Endodermal cell (in vitro differentiated cells): ENCODE measurements at regions not wholly inside any gene's neighbourhood (a gene's known extent, or its start where the extent isn't known, plus 50 kb on each side); places are given as distances from the start of the nearest gene placed in this dataset.

Experiments used
- DNase-seq: peaks from one replicate; pipeline ENCODE4 v3.0.0-alpha.2; 2017
- H3K27ac ChIP-seq: 2 replicates; pipeline ENCODE4 v1.5.1; 2013; ENCODE audit warnings: mild to moderate bottlenecking, low read depth, low read length, moderate library complexity
- H3K27me3 ChIP-seq: 2 replicates; pipeline ENCODE4 v1.6.1; 2013; ENCODE audit warnings: mild to moderate bottlenecking, low read length, moderate library complexity; ENCODE audit not compliant: insufficient read depth, control insufficient read depth, poor library complexity, severe bottlenecking
- H3K36me3 ChIP-seq: 2 replicates; pipeline ENCODE4 v1.7.0; 2013; ENCODE audit warnings: mild to moderate bottlenecking, low read length, moderate library complexity; ENCODE audit not compliant: control insufficient read depth, insufficient read depth
- H3K4me1 ChIP-seq: one replicate; pipeline ENCODE4 v1.7.0; 2013; ENCODE audit warnings: low read length; ENCODE audit not compliant: control insufficient read depth, insufficient read depth
- H3K4me3 ChIP-seq: 2 replicates; pipeline ENCODE4 v1.5.1; 2013; ENCODE audit warnings: mild to moderate bottlenecking, low read length, moderate library complexity
- H3K9ac ChIP-seq: 2 replicates; pipeline ENCODE4 v1.6.1; 2013; ENCODE audit warnings: mild to moderate bottlenecking, low read length, moderate library complexity; ENCODE audit not compliant: poor library complexity, severe bottlenecking; ENCODE audit errors: extremely low read depth
- H3K9me3 ChIP-seq: 2 replicates; pipeline ENCODE4 v1.6.1; 2013; ENCODE audit warnings: mild to moderate bottlenecking, low read length, moderate library complexity; ENCODE audit not compliant: control insufficient read depth
- H3K27ac Mint-ChIP-seq: 2 replicates; pipeline ENCODE4 v1.8.0; 2020; ENCODE audit warnings: mixed read lengths
- H3K27me3 Mint-ChIP-seq: 2 replicates; pipeline ENCODE4 v1.8.0; 2021; ENCODE audit warnings: mild to moderate bottlenecking, mixed read lengths; ENCODE audit not compliant: insufficient read depth
- H3K36me3 Mint-ChIP-seq: 2 replicates; pipeline ENCODE4 v1.8.0; 2020; ENCODE audit warnings: low read depth, mixed read lengths
- H3K4me1 Mint-ChIP-seq: 2 replicates; pipeline ENCODE4 v1.8.0; 2020; ENCODE audit warnings: mixed read lengths
- H3K4me3 Mint-ChIP-seq: 2 replicates; pipeline ENCODE4 v1.8.0; 2020; ENCODE audit warnings: mild to moderate bottlenecking, moderate library complexity, mixed read lengths
- H3K9me3 Mint-ChIP-seq: 2 replicates; pipeline ENCODE4 v1.8.0; 2020; ENCODE audit warnings: mild to moderate bottlenecking, mixed read lengths
- WGBS, 2 experiments: methylation state at CpG; one replicate each; pipeline versions ENCODE4 v1.1.5 to v1.1.7; 2013; ENCODE audit warnings: missing lambda C conversion rate in 2 of 2, mixed read lengths in 1 of 2; ENCODE audit not compliant: insufficient coverage in 1 of 2, insufficient read length in 1 of 2; 5-methylcytosine and 5-hydroxymethylcytosine counted together
- TF ChIP-seq, protein P1 (sequence below): fragments of 200-600 bp; sonication (generic); conservative IDR thresholded peaks from 2 replicates; pipeline ENCODE4 v1.5.0; 2021; ENCODE audit warnings: antibody characterized with exemption, mild to moderate bottlenecking

DNA sequence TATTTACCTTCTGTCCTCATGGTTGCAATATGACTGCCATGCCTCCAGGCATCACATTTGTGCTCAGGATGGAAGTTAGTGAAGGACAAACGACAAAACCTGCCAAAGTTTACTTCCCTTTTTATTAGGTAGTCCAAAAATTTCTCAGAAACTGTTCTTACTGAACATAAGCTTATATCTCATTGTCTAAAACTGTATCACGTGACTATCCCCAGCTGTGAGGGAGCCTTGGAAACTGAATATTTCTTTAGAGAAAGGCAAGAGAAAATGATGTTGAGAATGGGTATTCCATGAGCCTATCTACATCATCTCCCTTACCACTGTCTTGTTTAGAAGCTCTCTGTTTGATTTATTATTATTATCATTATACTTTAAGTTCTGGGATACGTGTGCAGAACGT is 169.1 kb upstream of the ADRA1D start:
- TF ChIP-seq, protein P1, sequence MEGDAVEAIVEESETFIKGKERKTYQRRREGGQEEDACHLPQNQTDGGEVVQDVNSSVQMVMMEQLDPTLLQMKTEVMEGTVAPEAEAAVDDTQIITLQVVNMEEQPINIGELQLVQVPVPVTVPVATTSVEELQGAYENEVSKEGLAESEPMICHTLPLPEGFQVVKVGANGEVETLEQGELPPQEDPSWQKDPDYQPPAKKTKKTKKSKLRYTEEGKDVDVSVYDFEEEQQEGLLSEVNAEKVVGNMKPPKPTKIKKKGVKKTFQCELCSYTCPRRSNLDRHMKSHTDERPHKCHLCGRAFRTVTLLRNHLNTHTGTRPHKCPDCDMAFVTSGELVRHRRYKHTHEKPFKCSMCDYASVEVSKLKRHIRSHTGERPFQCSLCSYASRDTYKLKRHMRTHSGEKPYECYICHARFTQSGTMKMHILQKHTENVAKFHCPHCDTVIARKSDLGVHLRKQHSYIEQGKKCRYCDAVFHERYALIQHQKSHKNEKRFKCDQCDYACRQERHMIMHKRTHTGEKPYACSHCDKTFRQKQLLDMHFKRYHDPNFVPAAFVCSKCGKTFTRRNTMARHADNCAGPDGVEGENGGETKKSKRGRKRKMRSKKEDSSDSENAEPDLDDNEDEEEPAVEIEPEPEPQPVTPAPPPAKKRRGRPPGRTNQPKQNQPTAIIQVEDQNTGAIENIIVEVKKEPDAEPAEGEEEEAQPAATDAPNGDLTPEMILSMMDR = no peak
- H3K36me3 ChIP-seq = no peaks in the 10 kb centered on the region
- peaks cover 2% of the 10 kb centered on the region for H3K27me3 Mint-ChIP-seq
- H3K27ac ChIP-seq = no peak overlapping the region
- no peak for DNase-seq
- H3K36me3 Mint-ChIP-seq = no peaks in the 10 kb centered on the region
- no peaks in the 10 kb centered on the region for H3K4me1 Mint-ChIP-seq
- H3K9me3 ChIP-seq = no peaks in the 10 kb centered on the region
- H3K4me3 Mint-ChIP-seq = no peak overlapping the region
- no peak overlapping the region for H3K9ac ChIP-seq
- H3K4me1 ChIP-seq = no peaks in the 10 kb centered on the region
- peaks cover 8% of the 10 kb centered on the region for H3K27me3 ChIP-seq
- 84 to 100% methylated on average over 1 to 4 of the region's 4 CpGs for WGBS, 2 experiments
- H3K9me3 Mint-ChIP-seq = peaks cover 21% of the 10 kb centered on the region
- no peak overlapping the region for H3K4me3 ChIP-seq
- H3K27ac Mint-ChIP-seq = no peak overlapping the region

DNA sequence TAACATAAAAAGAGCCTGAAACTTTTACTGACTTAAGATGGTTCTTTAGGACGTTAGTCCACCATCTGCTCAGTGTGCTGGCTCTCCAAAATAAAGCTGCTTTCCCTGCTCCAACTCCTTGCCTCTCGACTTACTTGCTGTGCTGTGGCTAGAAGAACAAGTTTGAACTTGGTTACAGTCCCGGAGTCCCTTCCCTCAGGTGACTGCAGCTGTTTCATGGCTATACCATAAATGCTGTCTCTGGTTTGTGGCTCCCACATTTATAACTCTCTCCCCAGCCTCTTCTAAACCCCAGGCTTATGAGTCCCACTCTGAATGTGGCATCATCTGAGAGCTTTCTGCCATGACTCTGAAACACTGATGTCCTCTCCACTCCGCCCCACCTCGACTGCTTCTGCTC is 166.2 kb upstream of the ADRA1D start:
- no peak overlapping the region for H3K4me3 Mint-ChIP-seq
- H3K4me1 Mint-ChIP-seq = no peaks in the 10 kb centered on the region
- 85 to 89% methylated on average over 4 to 5 of the region's 5 CpGs for WGBS, 2 experiments
- no peak for DNase-seq
- no peaks in the 10 kb centered on the region for H3K36me3 Mint-ChIP-seq
- no peak overlapping the region for H3K27ac Mint-ChIP-seq
- H3K4me1 ChIP-seq = no peaks in the 10 kb centered on the region
- no peaks in the 10 kb centered on the region for H3K9me3 ChIP-seq
- H3K36me3 ChIP-seq = no peaks in the 10 kb centered on the region
- H3K27me3 ChIP-seq = peaks cover 8% of the 10 kb centered on the region
- TF ChIP-seq, protein P1 = no peak
- H3K27me3 Mint-ChIP-seq = peaks cover 4% of the 10 kb centered on the region
- H3K27ac ChIP-seq = no peak overlapping the region
- H3K9me3 Mint-ChIP-seq = peaks cover 21% of the 10 kb centered on the region
- H3K4me3 ChIP-seq = no peak overlapping the region
- no peak overlapping the region for H3K9ac ChIP-seq

DNA sequence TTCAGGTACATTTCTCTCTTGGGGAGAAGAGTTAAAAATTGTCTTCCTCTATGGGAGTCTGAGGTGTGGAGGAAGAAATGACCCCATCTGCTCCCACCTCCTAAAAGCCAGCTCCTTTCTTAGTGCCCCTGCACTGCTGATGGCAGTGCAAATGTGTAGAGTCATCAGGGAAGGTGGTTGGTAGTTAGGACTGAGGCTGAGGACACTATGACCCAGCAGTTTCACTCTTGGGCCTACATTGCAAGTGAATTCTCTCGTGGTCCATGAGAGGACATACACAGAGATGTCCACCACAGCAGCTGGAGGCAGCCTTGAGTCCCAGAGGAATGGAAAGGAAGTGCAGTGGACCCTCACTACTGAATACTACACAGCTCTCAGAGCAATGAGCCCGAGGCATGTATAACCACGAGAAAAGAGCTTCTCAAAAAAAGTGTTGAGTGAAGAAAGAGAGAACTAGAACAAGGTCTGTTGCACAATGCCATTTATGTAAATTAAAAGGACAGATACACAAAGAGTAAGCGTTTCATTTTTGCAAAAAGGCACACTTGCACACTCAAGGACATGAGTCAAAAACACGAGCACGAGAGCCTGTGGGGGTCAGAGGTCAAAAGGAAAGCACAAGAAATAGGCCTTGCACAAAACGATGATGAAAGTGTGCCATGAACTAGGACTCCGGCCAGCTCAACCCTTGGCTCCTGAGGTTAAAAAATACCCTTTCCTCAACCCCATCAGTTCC is 164.4 kb upstream of the ADRA1D start:
- DNase-seq = no peak
- no peaks in the 10 kb centered on the region for H3K9me3 ChIP-seq
- Mint-ChIP-seq H3K4me3 (no peak overlapping the region), H3K27ac (no peak overlapping the region), H3K27me3 (peaks cover 4% of the 10 kb centered on the region), H3K4me1 (no peaks in the 10 kb centered on the region), H3K9me3 (peaks cover 6% of the 10 kb centered on the region), H3K36me3 (no peaks in the 10 kb centered on the region)
- H3K27me3 ChIP-seq = peaks cover 8% of the 10 kb centered on the region
- TF ChIP-seq, protein P1 = no peak
- WGBS, 2 experiments = 81 to 89% methylated on average over 6 to 8 of the region's 8 CpGs
- no peaks in the 10 kb centered on the region for H3K36me3 ChIP-seq
- H3K4me1 ChIP-seq = no peaks in the 10 kb centered on the region
- no peak overlapping the region for H3K4me3 ChIP-seq
- no peak overlapping the region for H3K9ac ChIP-seq
- no peak overlapping the region for H3K27ac ChIP-seq
